AG04449 (cell line): ENCODE measurements at regions not wholly inside any gene's neighbourhood (a gene's known extent, or its start where the extent isn't known, plus 50 kb on each side); places are given as distances from the start of the nearest gene placed in this dataset.

Experiments used
- CTCF ChIA-PET: fragments of 350-600 bp; formaldehyde crosslinking; extraction: SDS; loops from one replicate; lab custom pipeline; 2021; ENCODE audit warnings: antibody characterized with exemption; lab: Yijun Ruan, JAX
- POLR2A ChIA-PET: fragments of 400-600, 350-600 bp; formaldehyde crosslinking; extraction: SDS; loops from one replicate; lab custom pipeline; 2020; ENCODE audit warnings: antibody characterized with exemption, inconsistent platforms; lab: Yijun Ruan, JAX
- DNase-seq: peaks from one replicate; pipeline ENCODE4 v3.0.0-alpha.2; 2010; ENCODE audit warnings: low read depth, low spot score
- H3K4me3 ChIP-seq: 2 replicates; pipeline ENCODE4 v1.5.1; 2011; ENCODE audit warnings: low read depth, mild to moderate bottlenecking, control low read depth, low read length
- CTCF ChIP-seq: IDR thresholded peaks from one replicate; pipeline ENCODE4 v1.5.1; 2011; ENCODE audit warnings: mild to moderate bottlenecking, moderate library complexity, low read length, control low read depth, inconsistent platforms; ENCODE audit not compliant: insufficient read depth; ENCODE audit errors: missing control alignments

DNA sequence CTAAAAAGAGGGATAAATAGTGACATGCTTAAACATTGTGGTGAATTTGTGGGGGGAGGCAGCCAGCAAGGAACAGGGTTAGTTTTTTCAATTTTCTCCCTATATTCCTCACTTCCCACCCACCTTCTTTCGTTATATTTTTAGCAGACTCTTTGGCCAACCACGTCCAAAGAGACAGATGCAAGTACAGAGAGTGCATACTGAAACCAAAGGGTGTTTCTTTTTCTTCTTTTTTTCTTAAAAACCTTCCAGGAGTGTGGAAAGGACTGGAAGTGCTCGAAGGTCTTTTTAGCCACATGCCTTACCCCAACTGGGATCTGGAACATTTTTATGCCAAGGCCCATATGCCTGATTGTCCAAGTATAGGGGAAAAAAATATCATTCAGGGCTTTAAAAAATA lies 59.0 kb downstream of the TNP1 start:
- CTCF ChIA-PET = interaction anchor here (2.0 kb wide), 1 partner anchor 8 kb away, joined by 9 read pairs; no protein-coding TSS in a partner anchor
- POLR2A ChIA-PET = no interaction called here

DNA sequence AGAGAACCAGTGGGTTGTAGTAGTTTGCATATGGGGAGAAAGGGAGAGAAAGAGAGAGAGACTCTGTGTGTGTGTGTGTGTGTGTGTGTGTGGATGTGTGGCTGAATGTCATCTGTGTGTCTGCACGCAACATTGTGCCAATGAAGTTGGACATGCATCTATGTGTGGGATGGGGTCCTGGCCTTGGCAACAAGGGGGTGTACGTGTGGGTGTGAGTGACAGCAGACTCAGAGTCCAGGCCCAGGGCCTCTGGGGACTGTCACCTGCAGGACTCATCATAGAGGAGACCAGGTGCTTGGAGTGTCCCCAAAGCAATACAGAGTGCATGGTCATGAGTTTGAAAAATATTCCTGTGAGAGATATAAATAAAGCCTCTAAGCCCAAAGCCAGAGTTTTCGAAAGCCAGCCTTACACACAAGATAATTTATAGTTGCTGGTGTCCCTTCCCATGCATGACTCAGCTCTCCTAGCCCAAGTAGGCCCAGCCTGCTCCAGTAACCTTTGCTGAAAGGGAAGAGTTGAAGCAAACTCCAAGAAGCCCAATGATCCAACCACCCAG lies 59.9 kb downstream of the TNP1 start:
- POLR2A ChIA-PET = no interaction called here
- TF ChIP-seq CTCF = no peak
- H3K4me3 ChIP-seq = no peak overlapping the region
- DNase-seq = no peak
- CTCF ChIA-PET = interaction anchor here (2.0 kb wide), 1 partner anchor 7 kb away, joined by 9 read pairs; no protein-coding TSS in a partner anchor

More for the DNA sequence above, 59.0 kb downstream of the TNP1 start:
- DNase-seq = no peak
- TF ChIP-seq CTCF = no peak
- no peak overlapping the region for H3K4me3 ChIP-seq

DNA sequence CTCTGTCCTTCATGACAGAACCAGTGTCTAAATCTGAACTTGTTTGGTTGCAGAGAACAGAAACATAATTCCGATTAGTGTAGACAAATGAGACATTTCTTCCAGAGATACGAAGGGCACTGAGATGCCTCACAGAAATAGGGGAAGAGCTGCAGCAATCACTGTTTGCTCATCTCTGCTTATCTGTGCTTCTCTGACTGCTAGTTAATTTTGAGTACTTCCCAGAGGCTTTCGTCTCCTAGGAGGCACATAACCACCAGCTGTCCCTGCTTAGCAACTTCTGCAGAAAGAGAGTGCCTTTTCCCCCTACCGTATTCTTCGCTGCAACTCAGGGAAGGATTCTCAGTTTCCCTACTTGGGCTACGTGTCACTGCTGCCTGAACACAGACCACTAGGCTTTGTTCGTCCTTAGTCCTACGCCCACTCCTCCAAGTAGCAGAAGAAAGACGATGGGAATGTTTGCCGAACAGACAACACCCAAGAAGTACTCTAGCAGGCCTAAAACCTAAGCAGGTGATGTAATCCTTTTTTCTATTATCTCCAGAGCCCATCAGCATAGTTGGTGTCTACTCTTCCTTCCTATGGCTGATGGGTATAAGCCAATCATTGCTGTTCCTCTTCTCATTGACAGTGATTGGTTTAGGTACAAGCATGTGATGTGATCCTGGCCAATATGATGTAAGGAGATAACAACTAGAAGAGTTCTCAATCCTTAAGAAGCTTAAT lies 63.6 kb downstream of the TNP1 start:
- no peak overlapping the region for H3K4me3 ChIP-seq
- POLR2A ChIA-PET = no interaction called here
- no peak for TF ChIP-seq CTCF
- CTCF ChIA-PET = no interaction called here
- no peak for DNase-seq

GRCh38 chr2:216793386-216793785 lies 66.5 kb downstream of the TNP1 start:
- no peak overlapping the region for H3K4me3 ChIP-seq
- ChIA-PET CTCF (interaction anchor here (0.6 to 2.1 kb wide), 9 partner anchors 8 to 717 kb away, joined by 3 to 14 read pairs (median 5); no protein-coding TSS in a partner anchor), POLR2A (interaction anchor here (1.8 kb wide), 1 partner anchor 18 kb away, joined by 11 read pairs; no protein-coding TSS in a partner anchor)
- no peak for TF ChIP-seq CTCF
- DNase-seq = no peak

- DNase-seq = no peak
- H3K4me3 ChIP-seq = no peak overlapping the region
- ChIA-PET CTCF (interaction anchor here (0.7 to 2.1 kb wide), 11 partner anchors 9 to 920 kb away, joined by 3 to 14 read pairs (median 5); no protein-coding TSS in a partner anchor), POLR2A (interaction anchor here (1.1 to 1.8 kb wide), 2 partner anchors 17 to 313 kb away, joined by 3 to 11 read pairs; no protein-coding TSS in a partner anchor)
- peak; percentile 2 for TF ChIP-seq CTCF
Measured at GRCh38 chr2:216792222-216793021, 67.4 kb downstream of the TNP1 start.

- ChIA-PET CTCF (interaction anchor here (1.1 to 1.5 kb wide), 2 partner anchors 22 to 921 kb away, joined by 3 to 5 read pairs; no protein-coding TSS in a partner anchor), POLR2A (interaction anchor here (0.6 kb wide), 1 partner anchor 317 kb away, joined by 3 read pairs; no protein-coding TSS in a partner anchor)
- no peak for DNase-seq
- H3K4me3 ChIP-seq = no peak overlapping the region
- TF ChIP-seq CTCF = no peak
Measured at GRCh38 chr2:216791303-216791702, 68.6 kb downstream of the TNP1 start.
